Duodenal mucosa (tissue), 2 donors: ENCODE measurements at regions not wholly inside any gene's neighbourhood (a gene's known extent, or its start where the extent isn't known, plus 50 kb on each side); places are given as distances from the start of the nearest gene placed in this dataset.

Experiments
- H3K27ac ChIP-seq: one replicate; pipeline ENCODE4 v1.7.0; 2013; ENCODE audit warnings: low read depth, low read length
- H3K27me3 ChIP-seq, 2 donors: one replicate each; pipeline ENCODE4 v1.7.0; 2013; ENCODE audit warnings: low read length in 2 of 2, control low read depth in 1 of 2; ENCODE audit not compliant: insufficient read depth in 2 of 2, control insufficient read depth in 1 of 2
- H3K36me3 ChIP-seq, 2 donors: one replicate each; pipeline ENCODE4 v1.7.0; 2013; ENCODE audit warnings: low read length in 2 of 2, control low read depth in 1 of 2; ENCODE audit not compliant: insufficient read depth in 2 of 2, control insufficient read depth in 1 of 2
- H3K4me1 ChIP-seq, 2 donors: one replicate each; pipeline ENCODE4 v1.7.0; 2013; ENCODE audit warnings: low read length in 2 of 2, control low read depth in 1 of 2; ENCODE audit not compliant: insufficient read depth in 2 of 2, control insufficient read depth in 1 of 2
- H3K4me3 ChIP-seq, 2 donors: one replicate each; pipeline ENCODE4 v1.7.0; 2013; ENCODE audit warnings: low read length in 2 of 2, low read depth in 1 of 2
- H3K9ac ChIP-seq, 2 donors: one replicate each; pipeline ENCODE4 v1.7.0; 2013; ENCODE audit warnings: low read length in 2 of 2, low read depth in 1 of 2
- H3K9me3 ChIP-seq, 2 donors: one replicate each; pipeline ENCODE4 v1.7.0; 2013; ENCODE audit warnings: low read length in 2 of 2, control low read depth in 1 of 2; ENCODE audit not compliant: control insufficient read depth in 1 of 2

DNA sequence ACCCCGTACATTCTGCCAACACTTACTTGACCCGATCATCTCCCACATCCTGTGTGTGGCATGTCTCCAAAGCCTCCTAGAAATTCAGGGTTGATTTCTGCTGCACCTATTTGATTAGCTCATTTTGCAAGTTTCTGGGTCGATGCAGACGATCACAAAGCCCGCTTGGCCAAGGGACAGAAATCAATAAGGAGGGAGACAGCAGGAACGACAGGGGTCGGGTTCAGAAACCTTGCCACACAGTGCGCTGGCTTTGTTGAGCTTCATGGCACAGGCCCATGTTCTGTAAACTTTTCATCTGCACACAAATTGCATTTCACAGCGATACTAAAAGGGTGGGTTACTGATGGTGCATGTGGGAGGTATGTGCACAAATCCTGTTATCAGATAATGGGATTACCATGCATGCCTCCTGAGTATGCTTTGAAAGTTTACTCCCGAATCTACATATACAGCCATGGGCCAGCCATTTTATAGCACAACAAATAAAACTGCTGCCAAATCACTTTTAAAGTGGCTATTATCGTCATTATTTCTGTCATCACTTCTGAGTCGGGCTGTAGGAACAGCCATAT, 95.9 kb upstream of the ATP11B start:
- Histone ChIP-seq H3K27ac (no peak overlapping the region), H3K36me3 (no peaks in the 10 kb centered on the region), H3K4me3 (no peak overlapping the region)

DNA sequence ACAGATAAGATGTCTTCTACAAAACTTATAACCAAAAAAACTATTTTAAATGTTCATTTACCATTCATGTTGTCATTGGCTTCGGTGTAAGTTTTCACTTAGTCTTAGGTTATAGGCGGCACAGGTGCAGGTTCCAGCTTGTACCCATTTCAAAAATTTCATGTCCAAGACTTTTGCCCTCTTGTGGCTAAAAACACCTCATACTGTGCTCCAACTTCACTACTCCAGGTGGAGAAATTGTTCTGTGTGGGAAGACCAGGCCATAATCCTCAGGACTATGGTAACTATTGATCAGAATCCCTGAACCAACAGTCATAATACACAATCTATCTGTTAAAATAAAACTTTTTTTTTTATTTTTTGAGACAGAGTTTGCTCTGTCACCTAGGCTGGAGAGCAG, 95.2 kb upstream of the ATP11B start:
- Histone ChIP-seq H3K9me3 (no peaks in the 10 kb centered on the region), H3K27ac (no peak overlapping the region), H3K36me3 (no peaks in the 10 kb centered on the region), H3K9ac (no peak overlapping the region), H3K27me3 (no peaks in the 10 kb centered on the region), H3K4me3 (no peak overlapping the region), H3K4me1 (no peaks in the 10 kb centered on the region)

More for the DNA sequence above, 95.9 kb upstream of the ATP11B start:
- H3K4me1 ChIP-seq: no peaks in the 10 kb centered on the region
- H3K9me3 ChIP-seq: no peaks in the 10 kb centered on the region
- peaks cover 0 to 4% of the 10 kb centered on the region in 2 donors for H3K27me3 ChIP-seq
- no peak overlapping the region for H3K9ac ChIP-seq

GRCh38 chr3:182699550-182700170, 93.6 kb upstream of the ATP11B start:
- no peaks in the 10 kb centered on the region for H3K27me3 ChIP-seq
- H3K4me3 ChIP-seq: no peak overlapping the region
- H3K27ac ChIP-seq: no peak overlapping the region

DNA sequence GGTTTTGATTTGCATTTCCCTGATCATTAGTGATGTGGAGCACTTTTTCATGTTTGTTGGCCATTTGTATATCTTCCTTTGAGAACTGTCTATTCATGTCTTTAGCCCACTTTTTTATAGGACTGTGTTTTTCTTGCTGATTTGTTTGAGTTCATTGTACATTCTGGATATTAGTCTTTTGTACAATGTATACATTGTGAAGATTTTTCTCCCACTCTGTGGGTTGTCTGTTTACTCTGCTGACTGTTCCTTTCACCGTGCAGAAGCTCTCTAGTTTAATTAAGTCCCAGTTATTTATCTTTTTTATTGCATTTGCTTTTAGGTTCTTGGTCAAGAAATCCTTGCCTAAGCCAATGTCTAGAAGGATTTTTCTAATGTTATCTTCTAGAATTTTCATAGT, 91.1 kb upstream of the ATP11B start:
- no peaks in the 10 kb centered on the region for H3K27me3 ChIP-seq
- H3K9me3 ChIP-seq: no peaks in the 10 kb centered on the region
- no peak overlapping the region for H3K9ac ChIP-seq
- no peak overlapping the region for H3K4me3 ChIP-seq
- H3K36me3 ChIP-seq: no peaks in the 10 kb centered on the region
- no peaks in the 10 kb centered on the region for H3K4me1 ChIP-seq
- H3K27ac ChIP-seq: no peak overlapping the region

More at GRCh38 chr3:182699550-182700170, 93.6 kb upstream of the ATP11B start:
- H3K4me1 ChIP-seq: no peaks in the 10 kb centered on the region
- H3K9me3 ChIP-seq: no peaks in the 10 kb centered on the region
- no peak overlapping the region for H3K9ac ChIP-seq
- H3K36me3 ChIP-seq: no peaks in the 10 kb centered on the region

- Histone ChIP-seq H3K4me1 (no peaks in the 10 kb centered on the region), H3K9ac (no peak overlapping the region), H3K27ac (no peak overlapping the region), H3K27me3 (no peaks in the 10 kb centered on the region), H3K4me3 (no peak overlapping the region), H3K36me3 (no peaks in the 10 kb centered on the region), H3K9me3 (no peaks in the 10 kb centered on the region)
These were observed 90.1 kb upstream of the ATP11B start for GRCh38 chr3:182703233-182703632.

GRCh38 chr3:182704926-182705325, 88.4 kb upstream of the ATP11B start:
- Histone ChIP-seq H3K9ac (no peak overlapping the region), H3K4me1 (no peaks in the 10 kb centered on the region), H3K4me3 (no peak overlapping the region), H3K27me3 (no peaks in the 10 kb centered on the region), H3K36me3 (no peaks in the 10 kb centered on the region), H3K27ac (no peak overlapping the region), H3K9me3 (no peaks in the 10 kb centered on the region)

GRCh38 chr3:182708810-182709209, 84.5 kb upstream of the ATP11B start:
- no peak overlapping the region for H3K27ac ChIP-seq
- H3K9ac ChIP-seq: no peak overlapping the region
- H3K27me3 ChIP-seq: no peaks in the 10 kb centered on the region
- H3K4me1 ChIP-seq: peaks cover 9 to 12% of the 10 kb centered on the region in 2 donors
- no peak overlapping the region for H3K4me3 ChIP-seq
- H3K9me3 ChIP-seq: no peaks in the 10 kb centered on the region
- no peaks in the 10 kb centered on the region for H3K36me3 ChIP-seq

DNA sequence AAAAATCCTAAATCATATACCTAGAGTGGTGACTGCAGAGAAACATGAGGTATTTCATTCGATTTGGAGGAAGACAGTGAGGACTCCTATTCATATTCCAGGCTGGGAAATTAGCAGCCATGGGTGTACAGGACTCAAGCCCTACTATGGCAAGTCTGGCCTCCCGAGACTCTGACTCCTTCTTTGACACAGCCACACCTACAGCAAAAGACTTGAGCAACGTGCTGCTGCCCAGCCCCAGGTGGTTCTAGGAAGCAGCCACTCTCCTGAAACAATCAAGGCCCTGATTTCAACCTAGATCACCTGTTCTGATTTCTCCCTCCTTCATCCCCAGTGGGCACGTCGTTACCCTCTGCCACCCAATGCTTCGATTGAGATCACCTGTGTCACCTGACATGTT, 84.0 kb upstream of the ATP11B start:
- no peaks in the 10 kb centered on the region for H3K36me3 ChIP-seq
- no peak overlapping the region for H3K4me3 ChIP-seq
- H3K27me3 ChIP-seq: no peaks in the 10 kb centered on the region
- H3K9me3 ChIP-seq: no peaks in the 10 kb centered on the region
- peaks cover 9 to 15% of the 10 kb centered on the region in 2 donors for H3K4me1 ChIP-seq
- no peak overlapping the region for H3K27ac ChIP-seq
- no peak overlapping the region for H3K9ac ChIP-seq

DNA sequence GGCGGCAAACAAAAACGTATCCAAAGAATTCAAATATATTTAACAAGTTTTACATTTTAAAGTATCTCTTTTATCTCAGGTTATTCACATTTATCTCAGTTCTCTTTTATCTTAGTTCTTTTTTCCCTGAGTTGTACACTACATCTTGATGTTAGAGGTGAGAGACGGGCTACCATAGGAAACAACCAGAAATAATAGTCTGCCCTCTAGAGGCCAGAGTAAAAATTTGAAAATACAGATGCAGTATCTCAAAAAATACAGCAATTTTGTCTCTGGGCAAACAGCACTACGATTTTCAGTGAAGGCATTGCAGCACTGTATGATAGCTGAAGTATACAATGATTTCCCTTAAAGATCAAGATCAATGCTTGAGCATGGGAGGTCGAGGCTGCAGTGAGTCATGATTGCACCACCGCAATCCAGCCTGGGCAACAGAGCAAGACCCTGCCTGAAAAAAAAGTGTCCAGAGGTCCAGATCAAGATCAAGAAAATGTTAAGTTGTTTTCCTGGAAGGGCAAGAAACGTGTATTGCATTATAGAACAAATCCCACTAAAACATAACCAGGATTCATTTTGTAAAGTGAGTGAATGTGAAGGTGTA, 82.6 kb upstream of the ATP11B start:
- H3K36me3 ChIP-seq: no peaks in the 10 kb centered on the region
- no peak overlapping the region for H3K9ac ChIP-seq
- peaks cover 15 to 26% of the 10 kb centered on the region in 2 donors for H3K4me1 ChIP-seq
- no peaks in the 10 kb centered on the region for H3K9me3 ChIP-seq
- no peaks in the 10 kb centered on the region for H3K27me3 ChIP-seq
- H3K4me3 ChIP-seq: no peak overlapping the region
- H3K27ac ChIP-seq: no peak overlapping the region

GRCh38 chr3:182711261-182711683, 82.0 kb upstream of the ATP11B start:
- Histone ChIP-seq H3K27ac (no peak overlapping the region), H3K4me3 (no peak overlapping the region), H3K9ac (no peak overlapping the region), H3K9me3 (no peaks in the 10 kb centered on the region), H3K27me3 (no peaks in the 10 kb centered on the region), H3K4me1 (peaks cover 20 to 27% of the 10 kb centered on the region in 2 donors), H3K36me3 (no peaks in the 10 kb centered on the region)
